GM18870 (cell line): ENCODE measurements at regions not wholly inside any gene's neighbourhood (a gene's known extent, or its start where the extent isn't known, plus 50 kb on each side); places are given as distances from the start of the nearest gene placed in this dataset.

Experiments used
- ATAC-seq: cut with Tn5 transposase; IDR thresholded peaks from one replicate; pipeline ENCODE4 v1.9.1; 2021; ENCODE audit warnings: moderate library complexity; ENCODE audit not compliant: unreplicated experiment

DNA sequence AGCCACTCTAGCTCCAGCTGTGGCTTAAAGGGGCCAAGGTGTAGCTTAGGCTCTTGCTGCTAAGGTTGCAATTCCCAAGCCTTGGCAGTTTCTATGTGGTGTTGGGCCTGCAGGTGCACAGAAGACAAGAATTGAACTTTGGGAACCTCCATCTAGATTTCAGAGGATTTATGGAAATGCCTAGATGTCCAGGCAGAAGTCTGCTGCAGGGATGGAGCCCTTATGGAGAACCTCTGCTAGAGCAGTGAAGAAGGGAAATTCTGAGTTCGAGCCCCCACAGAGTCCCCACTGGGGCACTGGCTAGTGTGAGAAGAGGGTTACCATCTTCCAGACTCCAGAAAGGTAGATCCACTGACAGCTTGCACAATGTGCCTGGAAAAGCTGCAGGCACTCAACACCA lies 694.7 kb downstream of the SLC16A7 start:
- ATAC-seq: no peak

DNA sequence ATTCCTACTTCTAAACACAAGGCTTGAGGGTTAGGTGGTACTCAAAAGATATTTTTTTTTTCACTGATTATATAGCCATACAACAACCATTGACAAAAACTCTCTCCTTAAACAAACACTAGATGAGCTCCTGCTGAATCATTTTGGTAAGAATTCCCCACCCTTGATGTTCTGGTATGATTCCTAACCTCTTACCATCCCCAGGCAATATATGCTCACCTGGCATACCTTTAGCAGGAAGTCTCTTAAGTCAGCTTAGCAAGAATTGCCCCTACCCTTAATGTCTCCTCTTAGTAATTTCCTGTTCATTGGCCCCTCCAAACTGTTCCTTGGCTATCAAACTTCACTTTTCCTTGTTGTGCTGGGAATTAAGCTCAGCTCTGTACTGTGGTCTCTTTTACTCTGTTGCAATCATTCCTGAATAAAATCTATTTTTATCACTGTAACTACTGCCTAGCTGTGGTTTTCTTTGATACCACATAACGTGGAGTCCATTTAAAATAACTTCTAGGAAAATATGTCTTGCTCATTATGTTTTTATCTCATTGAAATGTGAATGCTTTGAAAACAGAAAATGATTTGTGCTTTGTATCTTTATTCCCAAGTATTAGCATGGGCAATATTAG lies 712.6 kb downstream of the SLC16A7 start:
- no peak for ATAC-seq

DNA sequence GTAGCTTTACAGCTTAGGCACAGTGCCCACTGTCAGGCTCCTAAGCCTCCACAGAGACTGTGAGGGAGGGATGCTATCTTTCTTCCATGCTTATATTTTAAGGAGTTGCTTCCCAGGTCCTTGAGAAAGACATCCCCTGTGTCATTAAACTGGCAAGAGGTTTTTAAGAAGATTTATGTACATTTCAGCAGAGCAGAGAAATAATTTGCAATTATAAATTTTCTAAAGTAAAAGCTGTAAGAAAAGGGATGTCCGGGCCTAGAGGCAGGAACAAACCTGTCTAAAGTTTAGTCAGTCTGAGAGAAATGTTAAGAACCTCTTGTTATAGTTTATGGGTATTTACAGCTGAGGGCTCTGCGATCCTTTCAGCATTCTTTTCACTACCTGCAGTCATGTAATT lies 716.1 kb downstream of the SLC16A7 start:
- ATAC-seq: no peak

DNA sequence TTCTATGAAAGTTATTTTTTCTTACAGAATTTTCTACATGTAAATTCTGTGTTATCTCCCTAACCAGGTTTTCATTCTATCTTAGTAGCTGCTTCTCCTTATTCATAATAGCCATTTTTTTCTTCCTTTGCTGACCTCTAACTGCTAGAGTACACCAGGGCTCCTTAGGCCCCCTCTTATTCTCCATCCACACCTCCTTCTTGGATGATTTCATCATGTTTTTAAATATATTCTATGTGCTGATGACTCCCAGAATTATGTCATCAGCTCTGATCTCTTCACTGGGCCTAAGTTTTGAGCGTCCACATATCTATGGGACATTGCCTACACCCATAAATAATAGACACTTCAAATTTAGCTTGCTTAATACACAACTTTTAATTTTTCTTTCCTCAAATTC lies 721.5 kb downstream of the SLC16A7 start:
- no peak for ATAC-seq

DNA sequence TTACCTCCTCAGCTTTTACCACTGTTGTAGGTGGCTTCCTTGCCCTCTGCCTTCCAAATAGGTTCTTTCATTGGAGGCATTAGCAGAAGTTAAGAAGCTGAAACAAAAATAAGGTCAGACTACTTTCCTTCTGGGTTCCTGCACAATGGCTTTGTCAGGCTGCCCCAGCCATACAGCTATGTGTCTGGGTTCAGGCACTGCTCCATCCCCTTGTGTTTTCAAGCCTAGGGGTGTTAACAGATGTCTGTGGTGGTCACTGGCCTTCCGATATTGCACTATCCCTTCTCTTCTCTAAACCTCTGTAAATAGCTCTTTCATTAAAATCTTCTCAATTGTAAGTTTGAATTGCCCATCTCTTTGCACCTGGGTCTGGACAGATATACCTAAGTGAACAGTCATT lies 728.9 kb downstream of the SLC16A7 start:
- no peak for ATAC-seq

DNA sequence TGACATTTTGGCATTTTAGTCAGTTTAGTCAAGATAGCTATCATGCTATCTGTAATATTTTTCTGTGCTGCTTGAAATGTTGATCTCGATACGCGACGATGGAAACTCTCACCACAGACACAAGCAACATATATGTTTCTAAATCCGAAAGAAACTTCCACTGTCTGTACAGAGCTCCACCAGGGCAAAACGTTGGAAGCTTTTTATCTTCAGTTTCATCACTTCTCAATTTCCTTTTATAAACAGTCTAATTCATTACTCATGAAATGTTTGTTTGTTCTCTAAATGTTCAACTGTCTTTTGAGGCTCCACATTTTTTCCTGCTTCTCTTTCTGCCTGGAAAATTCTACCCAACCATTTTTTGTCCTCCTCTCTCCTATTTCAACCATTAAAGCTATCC lies 737.6 kb downstream of the SLC16A7 start:
- ATAC-seq: no peak

DNA sequence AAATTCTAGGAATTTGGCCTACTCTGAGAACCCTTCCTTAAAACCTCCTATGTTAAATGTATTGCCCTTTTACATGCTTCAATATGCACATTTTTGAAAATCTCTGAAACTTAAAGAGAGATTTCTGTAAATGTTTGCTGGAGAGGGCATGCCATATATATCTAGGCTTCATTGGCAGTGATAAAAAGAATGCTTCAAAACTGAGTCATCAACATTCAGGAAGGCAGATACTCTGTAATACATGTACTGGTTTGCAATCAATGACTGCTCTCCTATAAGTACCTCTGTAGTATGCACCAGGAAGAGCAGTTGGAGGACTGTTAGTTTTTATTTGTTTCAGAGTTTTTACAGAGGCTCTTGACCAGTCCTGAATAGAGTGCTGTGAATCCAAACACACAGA lies 739.9 kb downstream of the SLC16A7 start:
- no peak for ATAC-seq

DNA sequence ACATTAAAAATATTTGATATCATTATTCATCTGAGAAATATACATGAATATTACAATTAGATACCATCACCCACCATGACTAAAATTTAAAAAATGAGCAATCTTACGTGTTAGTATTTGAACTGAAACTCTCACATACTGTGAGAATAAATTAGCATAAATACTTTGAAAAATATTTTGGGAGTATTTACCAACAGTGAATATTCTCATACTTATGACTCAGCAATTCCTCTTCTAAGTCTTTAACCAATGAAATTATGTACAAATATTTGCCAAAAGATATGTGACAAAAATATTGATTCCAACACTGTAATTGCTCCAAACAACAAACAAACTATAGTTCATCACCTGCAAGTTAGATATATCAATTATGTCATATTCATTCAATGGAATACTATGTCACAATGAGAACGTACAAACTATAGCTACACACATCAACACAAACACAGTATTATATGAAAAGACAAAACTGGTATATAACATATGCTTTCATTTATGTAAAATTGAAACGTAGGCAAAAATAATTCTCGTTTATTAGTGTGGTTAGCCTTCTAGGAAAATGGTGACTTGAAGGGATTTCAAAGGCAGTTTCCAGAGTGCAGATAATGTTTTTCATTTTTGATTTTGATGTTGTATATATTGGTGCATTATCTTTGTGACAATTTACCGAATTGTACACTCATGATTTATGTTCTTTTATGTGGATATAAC lies 742.2 kb downstream of the SLC16A7 start:
- ATAC-seq: no peak

DNA sequence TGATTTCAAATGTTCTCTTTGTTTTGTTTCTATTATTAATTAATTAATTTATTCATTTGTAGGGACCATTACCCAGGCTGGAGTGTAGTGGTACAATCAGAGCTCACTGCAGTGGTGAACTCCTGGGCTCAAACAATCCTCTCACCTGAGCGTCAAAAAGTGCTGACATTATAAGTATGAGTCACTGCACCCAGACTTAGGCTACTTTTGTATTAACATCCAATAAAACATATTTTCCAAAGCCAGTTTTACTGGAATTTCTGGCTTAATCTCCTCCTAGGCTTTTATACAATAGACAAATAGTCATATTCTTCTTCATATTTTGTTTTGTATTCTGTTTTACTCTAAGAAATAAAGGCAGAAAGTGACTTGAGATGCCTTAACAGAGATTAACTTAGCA lies 749.6 kb downstream of the SLC16A7 start:
- ATAC-seq: no peak

DNA sequence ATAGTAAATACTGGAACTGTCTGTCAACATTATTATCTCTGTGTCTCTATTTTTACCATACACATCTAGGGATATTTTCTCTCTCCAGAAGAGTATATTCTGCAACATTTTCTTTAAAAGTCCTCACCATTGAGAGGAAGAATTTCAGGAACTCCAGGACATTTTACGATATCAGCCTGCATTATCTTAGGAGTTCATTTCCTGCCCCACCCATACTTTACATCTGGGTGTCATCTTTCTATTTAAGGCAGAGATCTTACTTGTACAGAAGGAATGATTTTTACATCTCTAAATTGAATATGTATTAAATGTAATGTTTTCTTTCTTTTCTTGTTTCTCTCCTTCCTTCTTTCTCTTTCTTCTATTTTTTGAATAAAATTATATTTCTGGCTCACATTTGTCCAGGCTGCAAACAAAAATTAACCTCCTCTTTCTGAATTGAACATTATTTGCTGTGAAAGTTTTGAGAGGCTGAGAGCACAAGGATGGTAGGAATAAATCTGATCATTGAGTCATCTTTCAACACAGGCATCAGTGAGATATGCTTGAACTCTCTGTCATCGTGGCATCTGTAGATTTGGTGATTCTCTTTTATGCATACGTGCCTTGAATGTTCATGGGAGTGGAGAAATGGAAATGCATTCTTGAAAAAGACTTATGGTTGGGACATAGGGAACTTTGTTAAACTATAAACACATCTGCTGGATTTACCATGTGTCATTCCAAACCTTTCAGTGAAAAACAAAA lies 753.6 kb downstream of the SLC16A7 start:
- no peak for ATAC-seq

DNA sequence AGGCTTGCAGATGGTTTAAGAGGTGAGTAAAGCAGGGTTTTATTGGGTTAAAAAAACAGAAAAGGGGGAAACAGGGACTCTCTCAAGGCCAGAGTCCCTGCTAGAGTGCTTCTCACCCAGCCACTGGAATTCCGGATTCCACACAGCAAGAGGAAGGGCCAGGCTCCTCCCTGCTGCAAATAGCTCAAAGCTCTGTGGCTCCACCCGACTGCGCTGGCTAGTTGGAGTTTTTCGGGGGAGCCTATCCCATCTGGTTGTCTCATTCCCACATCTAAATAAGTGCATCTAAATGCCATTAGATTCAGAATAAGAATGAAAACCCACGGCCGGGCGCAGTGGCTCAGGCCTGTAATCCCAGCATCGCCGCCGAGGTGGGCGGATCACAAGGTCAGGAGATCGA lies 791.5 kb downstream of the SLC16A7 start:
- no peak for ATAC-seq

DNA sequence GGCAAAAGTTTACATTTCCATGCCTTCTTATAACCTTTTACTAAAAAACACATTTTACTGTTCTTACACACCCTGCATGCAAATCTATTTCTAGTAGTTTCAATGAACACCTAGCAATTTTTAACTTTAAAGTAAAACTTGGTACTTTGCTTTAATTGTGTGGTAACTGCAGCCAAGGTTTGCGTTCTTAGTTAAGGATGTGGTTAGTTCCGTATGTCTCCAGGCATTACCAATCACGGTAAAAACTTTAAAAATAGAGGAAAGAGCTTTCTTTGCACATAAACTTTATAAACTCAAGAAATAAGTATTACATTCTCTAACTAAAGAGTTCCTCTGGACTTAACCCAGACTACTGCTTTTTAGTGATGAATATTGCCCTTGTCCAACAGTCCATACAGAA lies 795.2 kb downstream of the SLC16A7 start:
- ATAC-seq: no peak

DNA sequence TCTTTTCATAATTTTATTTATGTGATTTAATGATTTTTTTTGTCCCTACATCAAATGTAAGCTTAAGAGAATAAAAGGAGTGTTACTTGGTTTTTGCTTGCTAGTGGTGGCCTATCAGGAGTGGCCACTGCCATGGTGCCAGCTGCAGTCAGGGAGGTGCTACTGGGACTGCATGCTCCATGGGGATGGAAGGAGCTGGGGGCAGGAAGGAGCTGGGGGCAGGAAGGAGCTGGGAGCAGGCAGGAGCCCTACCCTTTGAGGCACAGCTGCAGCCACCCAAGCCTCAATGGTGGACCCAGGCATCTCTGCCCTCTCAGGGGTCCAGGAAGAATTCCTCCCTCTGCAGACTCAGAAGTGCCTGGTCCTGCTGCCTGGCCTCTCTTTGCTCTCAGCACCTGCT lies 796.0 kb downstream of the SLC16A7 start:
- ATAC-seq: no peak

DNA sequence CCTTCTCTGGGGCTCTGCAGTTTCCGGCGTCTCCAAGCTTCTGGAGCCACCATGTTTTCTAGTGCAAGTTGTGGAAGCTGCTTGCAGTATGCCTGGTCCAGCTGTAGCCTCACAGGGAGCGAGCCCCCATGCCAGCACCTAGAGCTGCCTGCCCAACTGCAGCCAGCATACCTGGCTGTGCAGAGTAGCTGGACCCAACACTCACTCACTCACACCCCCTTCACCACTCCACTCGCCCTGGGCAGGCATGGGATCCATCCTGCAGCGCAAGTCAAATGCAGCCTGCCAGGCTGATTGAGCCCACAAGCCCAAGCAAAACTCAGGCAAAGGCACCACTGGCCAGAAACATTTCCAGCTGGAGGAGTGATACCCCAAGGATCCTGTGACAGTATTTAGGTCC lies 797.3 kb downstream of the SLC16A7 start:
- ATAC-seq: no peak

DNA sequence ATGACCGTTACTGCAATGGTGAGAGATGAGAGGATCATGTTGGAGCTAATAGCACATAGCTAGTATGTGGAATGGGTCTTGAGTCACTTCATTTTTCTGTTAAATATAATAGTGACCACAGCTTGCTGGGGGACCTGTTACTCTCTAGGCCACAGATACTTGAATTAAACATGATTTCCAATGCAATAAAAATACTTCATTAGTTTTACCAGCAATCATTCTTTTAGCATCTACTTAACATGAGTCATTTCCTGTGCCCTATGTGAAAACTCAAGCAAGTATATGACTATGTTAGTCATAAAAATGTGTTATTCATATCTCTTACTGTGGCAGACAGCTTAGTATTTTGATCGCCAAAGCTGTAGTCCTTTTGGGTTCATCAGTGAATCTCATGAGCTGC lies 798.8 kb downstream of the SLC16A7 start:
- no peak for ATAC-seq

DNA sequence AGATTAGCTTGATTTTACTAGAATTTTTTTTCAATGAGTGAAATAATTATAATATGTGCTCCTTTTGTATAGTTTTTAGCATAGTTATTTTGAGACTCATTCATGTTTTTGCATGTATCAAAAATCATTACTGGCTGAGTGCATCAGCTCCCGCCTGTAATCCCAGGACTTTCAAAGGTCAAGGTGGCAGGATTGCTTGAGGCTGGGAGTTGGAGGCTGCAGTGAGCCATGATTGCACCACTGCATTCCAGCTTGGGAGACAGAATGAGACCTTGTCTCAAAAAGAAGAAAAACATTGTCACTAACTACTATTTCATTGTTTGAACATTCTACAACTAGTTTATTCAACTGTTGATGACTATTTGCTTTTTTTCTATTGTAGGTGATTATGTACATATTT lies 802.7 kb downstream of the SLC16A7 start:
- ATAC-seq: no peak

DNA sequence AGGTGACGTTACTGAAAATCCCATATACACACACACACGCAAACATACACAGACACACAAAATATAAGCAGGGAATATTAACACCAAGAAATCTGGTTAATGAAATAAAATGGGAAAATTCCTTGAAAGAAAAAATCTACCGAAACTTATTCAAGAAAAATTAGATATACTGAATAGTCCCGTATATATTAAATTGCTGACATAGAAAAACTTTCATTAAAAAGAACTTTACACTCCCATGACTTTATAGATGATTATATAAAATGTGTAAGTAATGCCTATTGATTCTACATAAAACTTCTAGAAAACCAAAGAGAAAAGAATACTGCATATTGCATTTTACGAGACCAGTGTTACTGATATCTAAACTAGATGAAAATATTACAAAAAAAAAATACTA lies 803.2 kb downstream of the SLC16A7 start:
- ATAC-seq: no peak

DNA sequence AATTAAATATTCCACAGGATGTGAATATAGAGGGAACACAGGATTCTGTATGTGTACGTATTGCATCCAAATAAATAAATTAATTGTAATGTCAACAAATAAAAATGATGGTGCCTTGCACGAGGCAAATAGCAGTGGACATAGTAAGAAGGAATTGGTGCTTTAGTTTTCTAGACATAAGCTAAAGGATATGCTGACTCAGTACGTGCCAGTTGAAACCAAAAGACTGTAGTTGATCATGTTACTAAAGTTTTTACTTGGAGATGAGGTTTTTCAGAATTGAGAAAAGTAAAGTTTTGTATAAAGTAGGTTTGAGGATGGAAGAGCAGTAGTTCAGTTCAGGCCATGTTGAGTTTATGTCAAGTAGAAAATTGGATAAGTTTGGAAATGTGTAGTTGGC lies 807.2 kb downstream of the SLC16A7 start:
- no peak for ATAC-seq

DNA sequence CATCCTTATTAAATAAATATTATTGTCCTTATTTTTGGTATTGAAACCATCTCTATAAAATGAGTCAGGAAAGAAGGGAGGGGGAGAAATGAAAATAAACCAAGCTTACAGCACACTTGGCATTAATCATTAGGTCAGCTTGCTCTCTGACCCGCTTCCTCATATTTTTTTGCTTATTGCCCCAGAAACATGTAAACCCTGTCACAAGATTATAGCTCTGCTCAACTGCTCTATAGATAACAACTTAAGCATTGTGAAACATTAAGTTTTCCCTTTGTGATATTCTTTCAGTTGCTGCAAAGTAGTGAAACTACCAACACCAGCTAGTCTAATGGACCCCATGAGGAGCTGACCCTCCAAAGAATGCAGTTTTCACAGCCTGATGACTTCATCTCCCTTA lies 819.5 kb downstream of the SLC16A7 start:
- no peak for ATAC-seq

DNA sequence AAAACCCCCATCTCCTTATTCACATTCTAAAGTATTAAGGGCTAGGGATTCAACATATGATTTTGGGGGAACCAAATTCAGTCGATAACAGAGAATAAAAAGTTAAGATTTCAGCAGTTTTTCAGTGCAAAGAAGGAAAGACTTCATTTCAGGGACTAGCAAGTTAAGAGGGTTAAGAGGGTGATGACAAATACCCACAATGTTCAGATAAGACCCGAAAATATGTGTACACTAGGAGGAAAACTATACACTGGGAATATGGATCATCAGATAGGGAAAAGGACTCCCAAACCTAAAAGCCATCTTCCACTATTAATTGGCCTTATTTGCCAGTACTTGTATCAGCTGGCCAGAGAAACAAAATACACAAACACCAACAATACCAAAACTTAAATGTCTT lies 824.2 kb downstream of the SLC16A7 start:
- no peak for ATAC-seq

DNA sequence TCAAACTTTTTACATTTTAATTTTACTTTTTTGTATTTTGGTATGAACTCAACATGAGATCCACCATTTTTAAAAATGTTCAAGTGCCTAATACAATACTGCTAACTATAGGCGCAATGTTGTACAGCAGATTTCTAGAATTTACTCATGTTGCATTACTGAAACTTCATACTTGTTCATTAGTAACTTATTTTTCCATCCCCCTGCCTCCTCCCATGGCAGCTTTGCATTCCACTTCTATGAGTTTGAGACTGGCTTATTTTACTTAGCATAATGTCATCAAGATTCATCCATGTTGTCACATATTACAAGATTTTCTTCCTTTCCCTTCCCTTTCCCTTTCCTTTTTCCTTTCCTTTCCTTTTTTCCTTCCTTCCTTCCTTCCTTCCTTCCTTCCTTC lies 825.9 kb downstream of the SLC16A7 start:
- no peak for ATAC-seq

DNA sequence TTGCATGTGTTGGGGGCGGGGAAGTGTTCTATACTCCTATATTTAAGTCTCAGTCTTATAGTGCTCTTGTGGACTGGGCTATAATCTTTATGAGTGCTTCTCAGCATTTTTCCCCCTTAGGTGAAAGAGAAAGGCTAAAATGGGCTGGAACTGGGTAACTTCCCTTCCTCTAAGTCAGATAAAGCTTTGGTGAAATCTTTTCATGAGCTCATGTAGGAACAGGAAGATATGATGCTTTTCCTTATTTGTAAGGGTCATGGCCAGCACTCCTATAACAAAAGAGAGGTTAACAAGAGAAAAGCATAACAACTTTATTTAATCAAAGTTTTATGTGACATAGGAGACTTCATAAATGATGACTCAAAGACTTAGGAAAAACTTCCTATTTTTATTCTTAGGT lies 841.5 kb downstream of the SLC16A7 start:
- no peak for ATAC-seq
